MCF 10A (cell line): ENCODE measurements at regions not wholly inside any gene's neighbourhood (a gene's known extent, or its start where the extent isn't known, plus 50 kb on each side); places are given as distances from the start of the nearest gene placed in this dataset.

Source experiments
- BruUV-seq: library from RNA; stranded (reverse); fragments of 400-500 nt; replicated peaks from 2 replicates; lab custom pipeline; 2021; lab: Mats Ljungman, UMichigan
- CTCF ChIA-PET: fragments of 300-600 bp; sonication (Branson Sonifier 250); formaldehyde crosslinking; extraction: SDS; loops from one replicate; lab custom pipeline; 2021; ENCODE audit warnings: antibody characterized with exemption, inconsistent platforms; lab: Yijun Ruan, JAX
- POLR2A ChIA-PET: fragments of 300-600, 350-650 bp; sonication (Branson Sonifier 250); formaldehyde crosslinking; extraction: SDS; loops from one replicate; lab custom pipeline; 2020; ENCODE audit warnings: antibody characterized with exemption, inconsistent platforms; lab: Yijun Ruan, JAX
- DNase-seq: peaks from one replicate; pipeline ENCODE4 v3.0.0-alpha.2; 2018; ENCODE audit not compliant: unreplicated experiment
- H3K27ac Mint-ChIP-seq: one replicate; pipeline ENCODE4 v1.8.0; 2022; ENCODE audit warnings: mild to moderate bottlenecking, low read depth, mixed read lengths; ENCODE audit not compliant: unreplicated experiment
- H3K27me3 Mint-ChIP-seq: one replicate; pipeline ENCODE4 v1.8.0; 2022; ENCODE audit warnings: mixed read lengths; ENCODE audit not compliant: insufficient read depth, unreplicated experiment
- H3K36me3 Mint-ChIP-seq: one replicate; pipeline ENCODE4 v1.8.0; 2022; ENCODE audit warnings: mild to moderate bottlenecking, moderate library complexity, mixed read lengths; ENCODE audit not compliant: insufficient read depth, unreplicated experiment
- H3K4me1 Mint-ChIP-seq: one replicate; pipeline ENCODE4 v1.8.0; 2022; ENCODE audit warnings: mixed read lengths; ENCODE audit not compliant: insufficient read depth, unreplicated experiment
- H3K4me3 Mint-ChIP-seq: one replicate; pipeline ENCODE4 v1.8.0; 2022; ENCODE audit warnings: mild to moderate bottlenecking, moderate library complexity, mixed read lengths; ENCODE audit not compliant: unreplicated experiment
- H3K9me3 Mint-ChIP-seq: one replicate; pipeline ENCODE4 v1.8.0; 2022; ENCODE audit warnings: mixed read lengths; ENCODE audit not compliant: unreplicated experiment
- intact Hi-C: fragments of 100-400 bp; cut with micrococcal nuclease; formaldehyde crosslinking; loops from 2 replicates; pipeline ENCODE4 v1.14.1; 2022
- TF ChIP-seq, protein P1 (sequence below): fragments of 200-600 bp; IDR thresholded peaks from one replicate; pipeline ENCODE4 v1.8.0; 2022; ENCODE audit warnings: antibody characterized with exemption, mild to moderate bottlenecking; ENCODE audit not compliant: unreplicated experiment

DNA sequence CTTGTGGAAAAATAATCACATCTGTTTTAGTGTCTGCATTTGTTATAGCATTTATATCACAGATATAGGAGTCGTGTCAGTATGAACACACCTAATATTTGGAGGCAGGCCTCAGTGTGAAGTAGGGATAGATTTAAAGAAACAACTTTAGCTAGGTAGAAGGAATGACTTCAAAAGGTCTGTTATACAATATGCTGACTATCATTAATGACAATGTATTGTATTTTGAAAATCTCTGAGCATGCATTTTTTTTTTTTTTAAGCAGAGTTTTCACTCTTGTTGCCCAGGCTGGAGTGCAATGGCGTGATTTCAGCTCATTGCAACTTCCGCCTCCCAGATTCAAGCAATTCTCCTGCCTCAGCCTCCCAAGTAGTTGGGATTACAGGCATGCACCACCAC, 248.3 kb downstream of the EN1 start:
- H3K4me1 Mint-ChIP-seq, result no peaks in the 10 kb centered on the region
- TF ChIP-seq, protein P1, sequence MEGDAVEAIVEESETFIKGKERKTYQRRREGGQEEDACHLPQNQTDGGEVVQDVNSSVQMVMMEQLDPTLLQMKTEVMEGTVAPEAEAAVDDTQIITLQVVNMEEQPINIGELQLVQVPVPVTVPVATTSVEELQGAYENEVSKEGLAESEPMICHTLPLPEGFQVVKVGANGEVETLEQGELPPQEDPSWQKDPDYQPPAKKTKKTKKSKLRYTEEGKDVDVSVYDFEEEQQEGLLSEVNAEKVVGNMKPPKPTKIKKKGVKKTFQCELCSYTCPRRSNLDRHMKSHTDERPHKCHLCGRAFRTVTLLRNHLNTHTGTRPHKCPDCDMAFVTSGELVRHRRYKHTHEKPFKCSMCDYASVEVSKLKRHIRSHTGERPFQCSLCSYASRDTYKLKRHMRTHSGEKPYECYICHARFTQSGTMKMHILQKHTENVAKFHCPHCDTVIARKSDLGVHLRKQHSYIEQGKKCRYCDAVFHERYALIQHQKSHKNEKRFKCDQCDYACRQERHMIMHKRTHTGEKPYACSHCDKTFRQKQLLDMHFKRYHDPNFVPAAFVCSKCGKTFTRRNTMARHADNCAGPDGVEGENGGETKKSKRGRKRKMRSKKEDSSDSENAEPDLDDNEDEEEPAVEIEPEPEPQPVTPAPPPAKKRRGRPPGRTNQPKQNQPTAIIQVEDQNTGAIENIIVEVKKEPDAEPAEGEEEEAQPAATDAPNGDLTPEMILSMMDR, result no peak
- no peaks in the 10 kb centered on the region for H3K9me3 Mint-ChIP-seq
- ChIA-PET CTCF (no interaction called here), POLR2A (no interaction called here)
- H3K36me3 Mint-ChIP-seq, result no peaks in the 10 kb centered on the region
- intact Hi-C loops, result no loop called here
- H3K27me3 Mint-ChIP-seq, result peaks cover 8% of the 10 kb centered on the region
- no peak overlapping the region for H3K27ac Mint-ChIP-seq
- no peak for DNase-seq
- H3K4me3 Mint-ChIP-seq, result no peak overlapping the region
- BruUV-seq, result no TSS peak

GRCh38 chr2:118596620-118597019, 250.8 kb downstream of the EN1 start:
- no peak overlapping the region for H3K4me3 Mint-ChIP-seq
- H3K36me3 Mint-ChIP-seq, result no peaks in the 10 kb centered on the region
- no peaks in the 10 kb centered on the region for H3K9me3 Mint-ChIP-seq
- TF ChIP-seq, protein P1, result no peak
- no peak overlapping the region for H3K27ac Mint-ChIP-seq
- POLR2A ChIA-PET, result no interaction called here
- DNase-seq, result no peak
- BruUV-seq, result no TSS peak
- peaks cover 6% of the 10 kb centered on the region for H3K27me3 Mint-ChIP-seq
- CTCF ChIA-PET, result no interaction called here
- intact Hi-C loops, result no loop called here
- peaks cover 4% of the 10 kb centered on the region for H3K4me1 Mint-ChIP-seq

DNA sequence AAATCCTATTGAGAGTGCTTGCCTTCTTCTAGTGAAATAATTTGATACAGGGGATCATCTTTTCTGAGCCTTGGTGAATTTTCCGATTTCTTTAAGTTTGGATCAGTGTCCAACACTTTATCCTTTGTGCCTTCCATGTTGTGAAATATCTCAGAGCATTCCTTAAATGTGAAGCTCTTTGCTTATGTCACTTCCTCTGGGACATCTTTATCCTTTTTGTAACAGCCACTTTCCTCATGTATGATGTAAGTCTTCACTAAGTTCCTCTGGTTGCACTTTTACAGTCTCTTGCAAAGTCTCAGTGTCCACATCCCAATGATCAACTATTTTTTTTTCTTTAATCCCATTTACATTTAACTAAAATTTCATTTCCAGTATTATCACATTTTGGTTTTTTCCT, 254.2 kb downstream of the EN1 start:
- intact Hi-C loops, result no loop called here
- no peaks in the 10 kb centered on the region for H3K9me3 Mint-ChIP-seq
- no peak overlapping the region for H3K27ac Mint-ChIP-seq
- ChIA-PET CTCF (no interaction called here), POLR2A (no interaction called here)
- H3K4me3 Mint-ChIP-seq, result no peak overlapping the region
- BruUV-seq, result no TSS peak
- H3K27me3 Mint-ChIP-seq, result peaks cover 13% of the 10 kb centered on the region
- DNase-seq, result no peak
- TF ChIP-seq, protein P1, result no peak
- H3K4me1 Mint-ChIP-seq, result peaks cover 4% of the 10 kb centered on the region
- no peaks in the 10 kb centered on the region for H3K36me3 Mint-ChIP-seq

DNA sequence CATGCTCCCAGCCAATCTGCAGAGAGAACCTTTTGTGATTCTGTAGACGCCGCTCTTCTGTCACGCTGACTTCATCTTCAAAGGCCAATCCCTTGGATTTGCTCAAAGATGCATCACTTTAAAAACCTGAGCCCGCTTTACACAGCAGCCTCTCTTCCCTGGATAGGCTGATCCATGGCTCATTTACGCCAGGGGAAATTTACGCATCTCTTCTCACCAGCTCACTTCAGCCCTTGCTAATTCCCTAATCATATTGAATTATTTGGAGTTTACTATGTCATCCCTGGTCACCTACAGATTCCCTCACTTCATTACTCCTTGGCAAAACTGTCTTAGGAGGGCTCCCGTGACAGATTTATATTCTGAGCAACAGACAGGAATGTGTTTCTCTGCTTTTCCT, 256.2 kb downstream of the EN1 start:
- ChIA-PET POLR2A (no interaction called here), CTCF (interaction anchor here (0.6 kb wide), 1 partner anchor 1121 kb away, joined by 5 read pairs; no protein-coding TSS in a partner anchor)
- H3K27me3 Mint-ChIP-seq, result peaks cover 13% of the 10 kb centered on the region
- H3K4me3 Mint-ChIP-seq, result no peak overlapping the region
- peaks cover 4% of the 10 kb centered on the region for H3K4me1 Mint-ChIP-seq
- intact Hi-C loops, result no loop called here
- no peak for DNase-seq
- TF ChIP-seq, protein P1, result no peak
- no peak overlapping the region for H3K27ac Mint-ChIP-seq
- H3K36me3 Mint-ChIP-seq, result no peaks in the 10 kb centered on the region
- H3K9me3 Mint-ChIP-seq, result no peaks in the 10 kb centered on the region
- no TSS peak for BruUV-seq
